ENCODE measurements at regions not wholly inside any gene's neighbourhood (a gene's known extent, or its start where the extent isn't known, plus 50 kb on each side); places are given as distances from the start of the nearest gene placed in this dataset.

DNA sequence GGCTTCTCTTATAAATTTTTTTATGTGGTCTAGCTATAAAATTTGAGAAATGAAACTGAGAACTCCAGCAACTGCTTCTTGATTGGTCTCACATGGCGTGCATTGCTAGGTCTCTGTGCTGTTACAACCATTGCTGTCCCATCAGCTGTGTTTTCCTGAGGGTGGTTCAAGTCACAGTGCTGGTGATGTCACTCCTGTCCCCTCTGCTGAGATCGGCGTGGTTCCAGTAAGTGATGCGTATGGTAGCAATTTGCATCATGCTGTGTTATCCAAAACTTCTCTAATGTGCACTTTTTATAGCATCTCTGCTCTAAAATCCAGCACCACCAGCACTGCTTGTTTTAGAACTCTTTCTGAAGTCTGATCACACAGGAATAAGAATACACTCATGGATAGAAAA is 112.6 kb upstream of the ZNF608 start:
- TF ChIP-seq, protein P1, sequence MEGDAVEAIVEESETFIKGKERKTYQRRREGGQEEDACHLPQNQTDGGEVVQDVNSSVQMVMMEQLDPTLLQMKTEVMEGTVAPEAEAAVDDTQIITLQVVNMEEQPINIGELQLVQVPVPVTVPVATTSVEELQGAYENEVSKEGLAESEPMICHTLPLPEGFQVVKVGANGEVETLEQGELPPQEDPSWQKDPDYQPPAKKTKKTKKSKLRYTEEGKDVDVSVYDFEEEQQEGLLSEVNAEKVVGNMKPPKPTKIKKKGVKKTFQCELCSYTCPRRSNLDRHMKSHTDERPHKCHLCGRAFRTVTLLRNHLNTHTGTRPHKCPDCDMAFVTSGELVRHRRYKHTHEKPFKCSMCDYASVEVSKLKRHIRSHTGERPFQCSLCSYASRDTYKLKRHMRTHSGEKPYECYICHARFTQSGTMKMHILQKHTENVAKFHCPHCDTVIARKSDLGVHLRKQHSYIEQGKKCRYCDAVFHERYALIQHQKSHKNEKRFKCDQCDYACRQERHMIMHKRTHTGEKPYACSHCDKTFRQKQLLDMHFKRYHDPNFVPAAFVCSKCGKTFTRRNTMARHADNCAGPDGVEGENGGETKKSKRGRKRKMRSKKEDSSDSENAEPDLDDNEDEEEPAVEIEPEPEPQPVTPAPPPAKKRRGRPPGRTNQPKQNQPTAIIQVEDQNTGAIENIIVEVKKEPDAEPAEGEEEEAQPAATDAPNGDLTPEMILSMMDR (IDR thresholded peaks at IDR 0.05; ENCODE audit: insufficient read depth, low read length, missing control alignments): no peak
- POLR2A ChIA-PET: interaction anchor here (0.6 to 1.0 kb wide), 2 partner anchors 8 to 99 kb away, joined by 3 read pairs; no protein-coding TSS in a partner anchor
- DNase-seq (ENCODE audit: low read depth, low spot score): no peak
- H3K4me3 ChIP-seq (ENCODE audit: low read depth, low read length): peak overlapping the region; percentile 23; the same call in 1 of the 2 replicates
- CTCF ChIA-PET: interaction anchor here (0.9 kb wide), 1 partner anchor 1480 kb away, joined by 3 read pairs; no protein-coding TSS in a partner anchor

DNA sequence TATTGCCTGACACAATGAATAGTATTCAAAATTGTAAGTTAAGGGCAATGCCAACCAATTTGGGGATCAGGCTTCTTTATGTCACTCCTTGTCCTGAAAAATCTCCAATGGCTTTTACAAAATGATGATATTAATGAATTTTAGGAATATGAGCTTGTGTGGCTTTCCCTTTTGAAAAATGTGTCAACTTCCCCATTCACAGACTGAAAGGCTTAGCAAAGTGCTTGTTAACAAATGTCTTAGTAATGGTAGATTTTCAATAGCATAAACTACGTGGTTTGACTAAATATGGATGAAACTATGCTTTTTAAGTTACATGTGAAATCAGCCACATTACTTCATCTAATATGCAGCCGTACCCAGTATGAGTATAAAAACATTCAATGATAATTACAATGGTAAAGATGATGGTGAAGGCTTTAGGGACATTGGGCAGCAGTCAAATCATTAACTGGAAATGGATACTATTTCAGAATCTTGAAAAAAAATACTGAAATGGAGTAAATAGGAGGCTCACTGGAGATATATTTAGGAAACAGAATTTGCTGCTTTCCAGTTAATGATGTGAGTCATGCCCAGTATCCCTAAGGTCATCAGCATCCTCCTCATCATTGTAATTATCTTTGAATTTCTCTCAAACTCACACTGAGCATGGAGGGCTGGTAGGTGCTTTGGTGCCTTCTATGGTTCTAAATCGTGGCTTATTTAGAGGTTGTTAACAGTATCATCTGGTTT is 113.3 kb upstream of the ZNF608 start:
- ChIA-PET POLR2A (interaction anchor here (1.0 kb wide), 1 partner anchor 8 kb away, joined by 3 read pairs; no protein-coding TSS in a partner anchor), CTCF (no interaction called here)
- no peak overlapping the region for H3K4me3 ChIP-seq (ENCODE audit: low read depth, low read length)
- no peak for DNase-seq (ENCODE audit: low read depth, low spot score)
- TF ChIP-seq, protein P1 (IDR thresholded peaks at IDR 0.05; ENCODE audit: insufficient read depth, low read length, missing control alignments): no peak

DNA sequence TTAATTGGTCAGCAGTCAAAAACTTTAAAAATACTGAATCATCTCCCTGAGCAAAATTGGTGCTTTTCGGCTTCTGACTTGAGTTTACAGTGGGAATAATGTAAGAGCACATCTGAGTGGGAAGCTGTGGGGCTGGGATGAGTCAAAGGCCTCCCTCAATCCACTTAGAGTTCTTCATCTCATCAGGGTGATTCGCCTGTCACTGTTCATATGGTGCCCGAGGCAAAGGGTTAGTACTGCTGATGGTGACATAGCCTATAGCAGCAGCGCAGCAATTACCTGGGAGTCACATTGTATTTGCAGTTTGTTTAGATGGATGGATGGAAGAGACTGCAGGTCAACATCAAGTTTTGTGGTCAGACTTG is 113.8 kb upstream of the ZNF608 start:
- DNase-seq (ENCODE audit: low read depth, low spot score): no peak
- POLR2A ChIA-PET: no interaction called here
- no peak overlapping the region for H3K4me3 ChIP-seq (ENCODE audit: low read depth, low read length)
- TF ChIP-seq, protein P1 (IDR thresholded peaks at IDR 0.05; ENCODE audit: insufficient read depth, low read length, missing control alignments): no peak
- CTCF ChIA-PET: no interaction called here

DNA sequence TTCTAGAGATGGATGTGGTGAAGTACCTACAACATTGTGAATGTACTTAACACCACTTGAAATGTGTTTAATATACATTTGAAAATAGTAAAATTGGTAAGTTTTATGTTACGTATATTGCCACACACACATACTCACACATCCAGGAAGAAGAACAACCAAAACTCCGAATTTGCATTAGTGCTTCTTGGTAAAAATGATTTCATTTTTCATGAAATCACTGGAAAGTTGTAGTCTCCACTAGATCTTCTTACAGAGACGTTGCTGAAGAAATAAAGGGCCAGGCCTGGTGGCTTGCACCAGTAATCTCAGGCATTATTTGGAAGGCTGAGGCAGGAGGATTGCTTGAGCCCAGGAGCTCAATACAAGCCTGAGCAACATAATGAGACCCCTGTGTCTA is 118.6 kb upstream of the ZNF608 start:
- DNase-seq (ENCODE audit: low read depth, low spot score): no peak
- CTCF ChIA-PET: no interaction called here
- no peak overlapping the region for H3K4me3 ChIP-seq (ENCODE audit: low read depth, low read length)
- POLR2A ChIA-PET: no interaction called here
- TF ChIP-seq, protein P1 (IDR thresholded peaks at IDR 0.05; ENCODE audit: insufficient read depth, low read length, missing control alignments): no peak

DNA sequence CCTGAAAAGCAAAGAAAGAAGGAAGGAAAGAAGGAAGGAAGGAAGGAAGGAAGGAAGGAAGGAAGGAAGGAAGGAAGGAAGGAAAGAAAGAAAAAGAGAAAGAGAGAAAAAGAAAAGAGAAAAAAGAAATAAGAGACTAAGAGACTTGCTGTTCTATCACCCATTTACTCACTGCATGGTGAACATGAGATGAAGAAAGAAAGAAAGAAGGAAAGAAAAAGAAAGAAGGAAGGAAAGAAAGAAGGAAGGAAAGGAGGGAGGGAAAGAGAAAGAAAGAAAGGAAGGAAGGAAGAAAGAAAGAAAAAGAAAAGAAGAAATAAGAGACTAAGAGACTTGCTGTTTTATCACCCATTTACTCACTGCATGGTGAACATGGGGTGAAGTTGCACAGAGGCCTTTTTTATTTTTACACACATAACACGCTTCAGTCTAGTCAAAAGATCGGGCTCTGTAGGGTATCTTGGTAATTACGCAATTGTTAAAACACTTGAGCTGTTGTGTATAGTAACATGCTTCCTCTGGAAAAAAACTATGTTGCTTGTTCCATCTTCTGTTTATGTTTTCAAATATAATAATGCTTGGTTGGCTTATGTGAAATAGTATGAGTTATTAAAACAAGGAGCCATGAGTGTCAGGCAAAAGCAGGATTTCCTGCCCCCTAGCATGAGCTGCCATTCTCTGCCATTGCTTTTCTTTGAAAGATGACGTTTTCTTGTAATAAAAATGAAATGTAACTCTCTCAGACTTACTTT is 119.3 kb upstream of the ZNF608 start:
- DNase-seq (ENCODE audit: low read depth, low spot score): no peak
- no peak overlapping the region for H3K4me3 ChIP-seq (ENCODE audit: low read depth, low read length)
- ChIA-PET POLR2A (no interaction called here), CTCF (interaction anchor here (0.6 kb wide), 2 partner anchors 102 to 498 kb away, joined by 3 read pairs; no protein-coding TSS in a partner anchor)
- TF ChIP-seq, protein P1 (IDR thresholded peaks at IDR 0.05; ENCODE audit: insufficient read depth, low read length, missing control alignments): no peak
